HuH-7 (cell line): ENCODE measurements at regions not wholly inside any gene's neighbourhood (a gene's known extent, or its start where the extent isn't known, plus 50 kb on each side); places are given as distances from the start of the nearest gene placed in this dataset.

ENCODE experiments used
- DNase-seq: peaks from one replicate; pipeline ENCODE4 v3.0.0; 2011; ENCODE audit warnings: low spot score

DNA sequence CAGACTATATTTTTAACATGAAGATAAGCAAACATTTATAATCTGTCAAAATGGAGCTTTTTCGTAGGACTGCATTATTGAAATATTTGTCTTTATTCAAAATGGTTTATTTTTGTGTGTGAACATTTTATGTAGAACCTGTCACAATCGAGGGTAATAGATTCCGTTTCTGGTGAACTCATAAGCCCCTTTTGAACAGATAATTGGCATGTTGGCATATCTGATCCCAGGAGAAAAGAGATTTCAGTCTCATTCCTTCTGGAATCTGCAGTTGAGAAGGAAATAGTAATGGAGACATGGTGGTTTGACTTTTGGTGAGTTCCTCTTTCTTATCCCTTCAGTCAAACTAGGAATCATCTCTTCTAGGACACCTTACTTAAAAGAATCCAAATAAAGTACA is 427.9 kb upstream of the B3GALT2 start:
- no peak for DNase-seq

DNA sequence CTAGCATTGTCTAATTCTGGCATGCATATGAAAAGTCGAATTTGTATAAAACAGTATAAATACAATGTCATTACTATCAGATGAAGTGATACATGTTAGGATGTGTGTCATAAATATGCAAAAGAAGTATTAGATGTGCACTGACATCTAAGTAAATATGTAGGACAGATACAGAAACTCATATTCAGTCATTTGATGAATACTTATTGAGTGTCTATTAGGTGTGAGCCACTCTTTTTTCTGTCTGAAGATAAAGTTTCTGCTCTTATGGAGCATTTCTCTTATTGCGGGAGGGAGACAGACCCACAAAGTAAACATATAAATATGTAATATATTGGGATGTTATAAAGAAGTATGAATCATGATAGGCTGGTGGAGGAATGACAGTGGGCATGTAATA is 426.6 kb upstream of the B3GALT2 start:
- DNase-seq, result no peak

- no peak for DNase-seq
Observed at GRCh38 chr1:193609592-193609991, 423.2 kb upstream of the B3GALT2 start.

- no peak for DNase-seq
Observed at GRCh38 chr1:193607787-193608186, 421.4 kb upstream of the B3GALT2 start.

GRCh38 chr1:193606035-193606434 is 419.6 kb upstream of the B3GALT2 start:
- no peak for DNase-seq

GRCh38 chr1:193602705-193603104 is 416.3 kb upstream of the B3GALT2 start:
- no peak for DNase-seq

DNA sequence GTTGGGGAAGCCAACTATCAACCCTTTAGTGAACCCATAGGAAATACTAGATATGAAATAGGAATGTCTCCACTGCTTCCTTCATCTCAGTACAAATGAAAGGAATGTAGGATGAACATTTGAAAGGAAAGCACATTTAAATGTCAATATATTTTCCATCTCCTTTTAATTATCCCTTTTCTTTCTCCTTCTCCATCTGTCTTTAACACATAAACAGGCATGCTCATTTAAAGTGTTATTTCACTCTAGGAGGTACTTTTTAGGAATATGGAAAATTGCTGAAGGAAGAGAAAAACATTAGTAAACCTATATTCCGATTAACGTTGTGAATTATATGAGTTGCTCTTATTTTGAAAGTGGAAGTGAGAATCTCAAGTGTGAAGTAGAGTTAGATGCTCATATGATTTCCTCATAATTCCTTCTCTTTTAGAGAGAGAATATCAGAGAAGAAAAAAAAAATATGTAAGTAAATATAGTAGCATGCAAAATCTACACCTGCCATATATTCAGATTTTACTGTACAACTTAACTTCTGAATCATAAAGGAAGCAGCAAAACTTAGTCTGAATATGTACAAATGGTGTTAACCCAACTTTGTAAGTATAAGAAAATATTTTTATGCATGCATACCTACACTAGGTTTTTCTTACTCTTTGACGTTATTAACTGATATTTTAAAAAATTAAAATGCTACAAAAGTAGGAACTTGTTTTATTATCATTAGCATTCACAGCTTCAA is 406.9 kb upstream of the B3GALT2 start:
- DNase-seq, result no peak

GRCh38 chr1:193592317-193592716 is 405.9 kb upstream of the B3GALT2 start:
- DNase-seq, result no peak

DNA sequence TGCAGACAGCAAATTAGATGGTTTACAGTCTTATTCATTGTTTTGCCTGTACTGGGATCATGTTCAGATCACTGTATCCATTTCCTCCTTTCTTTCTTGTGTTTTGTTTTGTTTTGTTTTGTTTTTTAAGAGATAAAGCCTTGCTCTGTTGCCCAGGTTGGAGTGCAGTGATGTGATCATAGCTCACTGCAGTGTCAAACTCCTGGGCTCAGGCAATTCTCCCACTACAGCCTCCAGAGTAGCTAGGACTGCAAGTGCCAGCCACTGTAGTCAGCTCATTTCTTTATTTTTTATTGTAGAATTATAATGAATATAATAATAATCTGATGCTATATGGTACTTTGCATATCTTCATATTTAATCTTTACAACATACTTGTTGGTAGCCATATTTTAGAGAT is 403.7 kb upstream of the B3GALT2 start:
- DNase-seq, result no peak

DNA sequence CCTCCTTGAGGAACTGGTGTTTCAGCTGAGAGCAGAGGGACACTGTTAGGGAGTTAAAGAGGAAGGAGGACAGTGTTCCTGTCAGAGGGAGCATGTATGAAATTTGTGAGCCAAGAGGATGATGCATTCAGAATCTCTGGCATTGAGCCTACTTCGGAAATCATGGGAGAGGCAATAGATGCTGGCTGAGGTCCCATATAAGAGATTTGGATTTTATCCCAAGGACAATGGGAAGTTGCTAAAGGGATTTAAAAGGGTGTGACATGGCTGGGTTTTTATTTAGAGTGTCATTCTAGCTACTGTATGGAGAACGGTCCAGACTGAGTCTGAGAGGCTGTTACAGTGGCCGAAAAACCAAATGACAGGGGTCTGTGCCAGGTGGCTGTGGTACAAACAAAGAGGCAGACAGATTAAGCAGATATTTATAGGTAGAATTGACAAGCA is 403.2 kb upstream of the B3GALT2 start:
- no peak for DNase-seq

GRCh38 chr1:193588311-193589082 is 402.1 kb upstream of the B3GALT2 start:
- no peak for DNase-seq

DNA sequence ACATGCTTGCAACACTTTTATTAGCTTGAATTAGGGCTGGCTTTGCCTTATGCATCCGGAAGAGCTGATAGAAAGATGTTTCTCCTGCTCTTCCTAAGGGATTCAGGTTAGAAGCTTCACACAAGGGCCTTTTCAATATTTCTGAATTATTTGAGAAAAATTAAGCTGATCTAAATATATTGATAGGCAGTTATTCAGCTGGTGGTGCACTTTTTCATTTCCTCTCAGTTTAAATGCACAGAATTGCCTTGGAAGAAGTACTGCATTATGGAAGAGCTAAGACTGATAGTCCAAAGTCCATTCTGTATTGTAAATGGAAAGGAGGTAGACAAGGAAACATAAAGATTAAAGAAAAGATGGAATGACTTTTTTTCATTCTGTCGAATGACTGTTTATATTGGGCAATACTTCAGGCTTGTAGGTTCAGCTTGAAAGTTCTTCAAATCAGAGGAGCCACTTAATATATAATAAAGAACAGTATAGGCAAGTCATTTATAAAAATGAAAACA is 398.4 kb upstream of the B3GALT2 start:
- no peak for DNase-seq

DNA sequence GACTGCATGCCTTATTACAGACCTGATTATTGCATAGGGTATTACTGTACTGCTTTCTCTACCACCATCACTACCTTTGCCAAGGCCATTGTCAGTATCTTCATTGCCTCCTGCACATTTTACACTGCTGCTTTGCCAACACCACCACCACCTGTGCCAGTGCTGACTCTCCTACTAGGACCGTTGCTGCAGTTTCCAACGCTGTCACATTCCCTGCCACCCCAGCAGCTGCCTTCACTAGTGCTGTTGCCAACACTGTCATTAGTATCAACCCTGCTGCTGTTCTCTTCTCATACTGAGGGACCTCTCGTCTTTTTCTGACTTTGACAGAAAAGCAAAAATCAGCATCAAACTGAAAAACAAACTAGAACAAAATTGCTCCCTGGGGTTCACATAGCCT is 394.9 kb upstream of the B3GALT2 start:
- DNase-seq, result no peak

GRCh38 chr1:193580419-193580818 is 394.0 kb upstream of the B3GALT2 start:
- DNase-seq, result no peak

DNA sequence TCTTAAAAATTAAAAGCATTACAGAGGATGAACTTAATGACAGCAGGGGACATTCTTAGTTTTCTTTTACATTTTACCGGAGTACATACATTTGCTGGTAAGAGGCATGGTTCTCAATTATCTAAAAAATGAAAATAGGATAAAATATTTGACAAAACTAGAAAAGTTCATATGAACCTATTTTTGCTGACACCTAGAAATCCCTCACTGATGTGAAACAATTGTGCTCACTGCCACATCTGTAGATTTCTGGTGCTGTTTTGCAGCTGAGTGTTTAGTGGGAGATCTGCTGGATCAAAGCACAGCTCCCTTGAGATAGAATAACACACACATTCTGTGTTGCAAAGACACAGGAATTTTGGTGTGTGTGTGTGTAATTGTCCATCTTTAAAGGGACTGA is 392.9 kb upstream of the B3GALT2 start:
- no peak for DNase-seq

GRCh38 chr1:193574913-193575312 is 388.5 kb upstream of the B3GALT2 start:
- DNase-seq, result no peak

DNA sequence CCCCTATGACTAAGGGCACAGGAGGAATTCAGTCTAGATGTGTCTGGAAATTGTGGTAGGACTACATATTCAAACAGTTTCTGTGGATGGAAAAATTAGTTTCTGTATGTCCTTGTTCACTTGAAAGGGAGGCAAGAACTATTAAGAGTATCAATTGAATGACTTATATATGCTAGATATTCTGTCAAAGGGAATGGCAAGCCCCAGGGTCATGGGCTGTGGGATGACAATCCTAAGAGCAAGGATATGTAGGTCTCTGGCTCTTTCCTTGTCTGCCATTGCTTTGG is 383.5 kb upstream of the B3GALT2 start:
- DNase-seq, result no peak

GRCh38 chr1:193569096-193569982 is 382.9 kb upstream of the B3GALT2 start:
- no peak for DNase-seq

GRCh38 chr1:193568512-193568911 is 382.1 kb upstream of the B3GALT2 start:
- no peak for DNase-seq

DNA sequence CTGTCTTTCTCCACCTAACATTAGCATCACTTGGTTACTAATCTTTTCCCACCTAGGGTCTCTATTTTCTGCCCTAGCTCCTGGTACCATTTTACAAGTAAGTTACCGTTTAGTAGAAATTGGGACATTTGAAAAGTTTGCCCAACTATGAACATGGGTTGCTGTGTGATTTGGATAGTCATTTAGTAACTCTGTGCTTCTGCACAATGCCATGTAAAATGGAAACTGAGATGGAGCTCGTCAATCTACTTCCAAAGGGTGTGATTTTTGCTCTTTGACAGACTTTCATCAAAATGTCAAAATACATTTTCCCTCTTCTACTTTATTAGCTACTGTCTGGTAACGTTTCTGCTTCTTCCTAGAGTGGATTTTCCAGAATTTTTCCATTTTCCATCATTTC is 381.5 kb upstream of the B3GALT2 start:
- no peak for DNase-seq

- DNase-seq, result no peak
Observed at GRCh38 chr1:193566735-193567134, 380.3 kb upstream of the B3GALT2 start.

GRCh38 chr1:193565971-193566577 is 379.7 kb upstream of the B3GALT2 start:
- no peak for DNase-seq
